GM23338 (cell line): ENCODE measurements at regions not wholly inside any gene's neighbourhood (a gene's known extent, or its start where the extent isn't known, plus 50 kb on each side); places are given as distances from the start of the nearest gene placed in this dataset.

Experiments used
- CREB1 ChIP-seq: fragments of 250-450 bp; sonication (Bioruptor Pico); IDR thresholded peaks from 2 replicates; pipeline ENCODE4 v1.5.0; 2020; ENCODE audit warnings: low read depth, mild to moderate bottlenecking, moderate library complexity
- CTCF ChIP-seq, 2 experiments: fragments of 200-600 bp in 1 of 2; sonication (generic) in 1 of 2; conservative IDR thresholded peaks; 2 replicates each; pipeline versions ENCODE4 v1.5.1 to v1.6.1; 2016 to 2017; ENCODE audit warnings: antibody characterized with exemption in 2 of 2, low read depth in 2 of 2, mild to moderate bottlenecking in 2 of 2, moderate library complexity in 1 of 2
- EZH2 ChIP-seq: fragments of 200-600 bp; sonication (generic); IDR thresholded peaks from one replicate; pipeline ENCODE4 v1.8.0; 2017; ENCODE audit warnings: antibody characterized with exemption, mild to moderate bottlenecking, low read depth; ENCODE audit not compliant: unreplicated experiment
- EZH2phosphoT487 ChIP-seq: fragments of 200-600 bp; sonication (generic); IDR thresholded peaks from one replicate; pipeline ENCODE4 v1.8.1; 2018; ENCODE audit warnings: antibody characterized with exemption; ENCODE audit not compliant: unreplicated experiment
- JUNB ChIP-seq: IDR thresholded peaks from one replicate; pipeline ENCODE4 v1.6.1; 2016; ENCODE audit warnings: antibody characterized with exemption; ENCODE audit not compliant: unreplicated experiment
- NANOG ChIP-seq: IDR thresholded peaks from 2 replicates; pipeline ENCODE4 v1.6.1; 2016; ENCODE audit warnings: antibody characterized with exemption, borderline replicate concordance
- POLR2AphosphoS5 ChIP-seq: IDR thresholded peaks from 2 replicates; pipeline ENCODE4 v1.6.1; 2016; ENCODE audit warnings: antibody characterized with exemption, low read depth
- STAT1 ChIP-seq: IDR thresholded peaks from one replicate; pipeline ENCODE4 v1.6.1; 2016; ENCODE audit warnings: antibody characterized with exemption; ENCODE audit not compliant: unreplicated experiment
- ZNF331 ChIP-seq: fragments of 250-450 bp; sonication (Bioruptor Pico); IDR thresholded peaks from 2 replicates; pipeline ENCODE4 v1.5.0; 2020; ENCODE audit warnings: low read depth, mild to moderate bottlenecking, moderate library complexity
- ZNF462 ChIP-seq: fragments of 250-450 bp; sonication (Bioruptor Pico); IDR thresholded peaks from 2 replicates; pipeline ENCODE4 v1.5.0; 2020; ENCODE audit warnings: mild to moderate bottlenecking, moderate library complexity
- TF ChIP-seq, protein P1 (sequence below): IDR thresholded peaks from one replicate; pipeline ENCODE4 v1.6.1; 2018; ENCODE audit warnings: antibody characterized with exemption; ENCODE audit not compliant: unreplicated experiment
- TF ChIP-seq, protein P2 (sequence below): IDR thresholded peaks from 2 replicates; pipeline ENCODE4 v1.6.1; 2016; ENCODE audit warnings: antibody characterized with exemption

DNA sequence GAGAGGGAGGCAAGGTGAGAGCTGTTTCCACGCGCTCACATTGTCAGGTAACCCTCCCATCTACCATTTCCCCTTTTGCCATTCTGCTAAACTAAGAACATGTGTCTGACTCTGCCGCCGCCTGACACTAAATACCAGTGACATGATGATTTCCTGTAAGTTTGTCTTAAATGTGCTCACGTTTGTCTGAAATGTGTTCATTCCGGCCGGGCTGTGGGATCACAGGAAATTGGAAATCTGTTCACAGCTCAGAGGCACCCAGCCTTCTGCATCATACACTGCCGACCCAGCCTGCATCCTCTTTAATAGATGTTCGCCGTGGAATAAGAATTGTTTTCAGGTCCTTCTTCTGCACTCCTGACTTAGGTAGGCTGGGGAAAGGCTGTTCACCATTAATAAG, 336.2 kb upstream of the PPARGC1A start:
- TF ChIP-seq CTCF (conservative IDR thresholded peaks at IDR 0.05; ENCODE audit: low read depth in 2 of 2) (no peak), EZH2phosphoT487 (no peak), POLR2AphosphoS5 (no peak), JUNB (no peak), EZH2 (no peak), ZNF331 (no peak), NANOG (no peak), CREB1 (no peak), ZNF462 (CRISPR knock-in tag) (no peak), STAT1 (no peak)
- TF ChIP-seq, protein P1, sequence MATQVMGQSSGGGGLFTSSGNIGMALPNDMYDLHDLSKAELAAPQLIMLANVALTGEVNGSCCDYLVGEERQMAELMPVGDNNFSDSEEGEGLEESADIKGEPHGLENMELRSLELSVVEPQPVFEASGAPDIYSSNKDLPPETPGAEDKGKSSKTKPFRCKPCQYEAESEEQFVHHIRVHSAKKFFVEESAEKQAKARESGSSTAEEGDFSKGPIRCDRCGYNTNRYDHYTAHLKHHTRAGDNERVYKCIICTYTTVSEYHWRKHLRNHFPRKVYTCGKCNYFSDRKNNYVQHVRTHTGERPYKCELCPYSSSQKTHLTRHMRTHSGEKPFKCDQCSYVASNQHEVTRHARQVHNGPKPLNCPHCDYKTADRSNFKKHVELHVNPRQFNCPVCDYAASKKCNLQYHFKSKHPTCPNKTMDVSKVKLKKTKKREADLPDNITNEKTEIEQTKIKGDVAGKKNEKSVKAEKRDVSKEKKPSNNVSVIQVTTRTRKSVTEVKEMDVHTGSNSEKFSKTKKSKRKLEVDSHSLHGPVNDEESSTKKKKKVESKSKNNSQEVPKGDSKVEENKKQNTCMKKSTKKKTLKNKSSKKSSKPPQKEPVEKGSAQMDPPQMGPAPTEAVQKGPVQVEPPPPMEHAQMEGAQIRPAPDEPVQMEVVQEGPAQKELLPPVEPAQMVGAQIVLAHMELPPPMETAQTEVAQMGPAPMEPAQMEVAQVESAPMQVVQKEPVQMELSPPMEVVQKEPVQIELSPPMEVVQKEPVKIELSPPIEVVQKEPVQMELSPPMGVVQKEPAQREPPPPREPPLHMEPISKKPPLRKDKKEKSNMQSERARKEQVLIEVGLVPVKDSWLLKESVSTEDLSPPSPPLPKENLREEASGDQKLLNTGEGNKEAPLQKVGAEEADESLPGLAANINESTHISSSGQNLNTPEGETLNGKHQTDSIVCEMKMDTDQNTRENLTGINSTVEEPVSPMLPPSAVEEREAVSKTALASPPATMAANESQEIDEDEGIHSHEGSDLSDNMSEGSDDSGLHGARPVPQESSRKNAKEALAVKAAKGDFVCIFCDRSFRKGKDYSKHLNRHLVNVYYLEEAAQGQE = no peak
- TF ChIP-seq, protein P2, sequence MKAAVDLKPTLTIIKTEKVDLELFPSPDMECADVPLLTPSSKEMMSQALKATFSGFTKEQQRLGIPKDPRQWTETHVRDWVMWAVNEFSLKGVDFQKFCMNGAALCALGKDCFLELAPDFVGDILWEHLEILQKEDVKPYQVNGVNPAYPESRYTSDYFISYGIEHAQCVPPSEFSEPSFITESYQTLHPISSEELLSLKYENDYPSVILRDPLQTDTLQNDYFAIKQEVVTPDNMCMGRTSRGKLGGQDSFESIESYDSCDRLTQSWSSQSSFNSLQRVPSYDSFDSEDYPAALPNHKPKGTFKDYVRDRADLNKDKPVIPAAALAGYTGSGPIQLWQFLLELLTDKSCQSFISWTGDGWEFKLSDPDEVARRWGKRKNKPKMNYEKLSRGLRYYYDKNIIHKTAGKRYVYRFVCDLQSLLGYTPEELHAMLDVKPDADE = no peak
